ENCODE measurements at regions not wholly inside any gene's neighbourhood (a gene's known extent, or its start where the extent isn't known, plus 50 kb on each side); places are given as distances from the start of the nearest gene placed in this dataset.

- no peak for DNase-seq
- ChIA-PET CTCF (interaction anchor here (0.6 kb wide), 1 partner anchor 33 kb away, joined by 3 read pairs; no protein-coding TSS in a partner anchor), POLR2A (no interaction called here)
- Mint-ChIP-seq H3K36me3 (ENCODE audit: low read depth) (no peaks in the 10 kb centered on the region), H3K4me1 (no peaks in the 10 kb centered on the region), H3K27me3 (no peaks in the 10 kb centered on the region), H3K9me3 (peaks cover 2% of the 10 kb centered on the region), H3K27ac (no peak overlapping the region), H3K4me3 (no peak overlapping the region)
Measured at GRCh38 chr12:39010406-39010805, 105.0 kb upstream of the CPNE8 start.

- no peak overlapping the region for H3K27ac Mint-ChIP-seq
- no peak for DNase-seq
- H3K4me1 Mint-ChIP-seq = no peaks in the 10 kb centered on the region
- no peaks in the 10 kb centered on the region for H3K9me3 Mint-ChIP-seq
- H3K36me3 Mint-ChIP-seq (ENCODE audit: low read depth) = no peaks in the 10 kb centered on the region
- POLR2A ChIA-PET = no interaction called here
- H3K27me3 Mint-ChIP-seq = no peaks in the 10 kb centered on the region
- CTCF ChIA-PET = no interaction called here
- no peak overlapping the region for H3K4me3 Mint-ChIP-seq
Measured at GRCh38 chr12:39007619-39008018, 102.2 kb upstream of the CPNE8 start.

GRCh38 chr12:39006286-39006685 is 100.9 kb upstream of the CPNE8 start:
- no peaks in the 10 kb centered on the region for H3K9me3 Mint-ChIP-seq
- H3K27me3 Mint-ChIP-seq = no peaks in the 10 kb centered on the region
- no peaks in the 10 kb centered on the region for H3K36me3 Mint-ChIP-seq (ENCODE audit: low read depth)
- ChIA-PET CTCF (no interaction called here), POLR2A (no interaction called here)
- H3K4me1 Mint-ChIP-seq = no peaks in the 10 kb centered on the region
- no peak for DNase-seq
- no peak overlapping the region for H3K4me3 Mint-ChIP-seq
- no peak overlapping the region for H3K27ac Mint-ChIP-seq

GRCh38 chr12:39005671-39006070 is 100.3 kb upstream of the CPNE8 start:
- Mint-ChIP-seq H3K4me3 (no peak overlapping the region), H3K36me3 (ENCODE audit: low read depth) (no peaks in the 10 kb centered on the region), H3K27me3 (no peaks in the 10 kb centered on the region), H3K4me1 (no peaks in the 10 kb centered on the region), H3K9me3 (no peaks in the 10 kb centered on the region), H3K27ac (no peak overlapping the region)
- ChIA-PET POLR2A (no interaction called here), CTCF (no interaction called here)
- DNase-seq = no peak

GRCh38 chr12:39003541-39004155 is 98.3 kb upstream of the CPNE8 start:
- ChIA-PET CTCF (no interaction called here), POLR2A (no interaction called here)
- Mint-ChIP-seq H3K27me3 (no peaks in the 10 kb centered on the region), H3K36me3 (ENCODE audit: low read depth) (no peaks in the 10 kb centered on the region), H3K4me3 (no peak overlapping the region), H3K27ac (no peak overlapping the region), H3K9me3 (no peaks in the 10 kb centered on the region), H3K4me1 (no peaks in the 10 kb centered on the region)
- DNase-seq = no peak

- DNase-seq = no peak
- H3K9me3 Mint-ChIP-seq = no peaks in the 10 kb centered on the region
- no peaks in the 10 kb centered on the region for H3K36me3 Mint-ChIP-seq (ENCODE audit: low read depth)
- no peak overlapping the region for H3K27ac Mint-ChIP-seq
- H3K4me3 Mint-ChIP-seq = no peak overlapping the region
- H3K27me3 Mint-ChIP-seq = no peaks in the 10 kb centered on the region
- no peaks in the 10 kb centered on the region for H3K4me1 Mint-ChIP-seq
- CTCF ChIA-PET = no interaction called here
- POLR2A ChIA-PET = no interaction called here
Measured at GRCh38 chr12:39000370-39000769, 95.0 kb upstream of the CPNE8 start.

- ChIA-PET POLR2A (interaction anchor here (0.7 kb wide), 1 partner anchor 93 kb away, joined by 3 read pairs; the partner anchor contains the start of gene CPNE8), CTCF (no interaction called here)
- DNase-seq = no peak
- H3K27me3 Mint-ChIP-seq = no peaks in the 10 kb centered on the region
- H3K4me3 Mint-ChIP-seq = no peak overlapping the region
- H3K36me3 Mint-ChIP-seq (ENCODE audit: low read depth) = no peaks in the 10 kb centered on the region
- no peaks in the 10 kb centered on the region for H3K9me3 Mint-ChIP-seq
- H3K27ac Mint-ChIP-seq = no peak overlapping the region
- no peaks in the 10 kb centered on the region for H3K4me1 Mint-ChIP-seq
Measured at GRCh38 chr12:38998887-38999482, 93.6 kb upstream of the CPNE8 start.

- ChIA-PET POLR2A (no interaction called here), CTCF (no interaction called here)
- Mint-ChIP-seq H3K4me3 (no peak overlapping the region), H3K4me1 (no peaks in the 10 kb centered on the region), H3K27ac (no peak overlapping the region), H3K27me3 (no peaks in the 10 kb centered on the region), H3K36me3 (ENCODE audit: low read depth) (no peaks in the 10 kb centered on the region), H3K9me3 (peaks cover 3% of the 10 kb centered on the region)
- no peak for DNase-seq
Measured at GRCh38 chr12:38995249-38995648, 89.9 kb upstream of the CPNE8 start.

- peaks cover 16% of the 10 kb centered on the region for H3K9me3 Mint-ChIP-seq
- H3K27me3 Mint-ChIP-seq = no peaks in the 10 kb centered on the region
- H3K36me3 Mint-ChIP-seq (ENCODE audit: low read depth) = no peaks in the 10 kb centered on the region
- H3K27ac Mint-ChIP-seq = no peak overlapping the region
- H3K4me1 Mint-ChIP-seq = no peaks in the 10 kb centered on the region
- no peak overlapping the region for H3K4me3 Mint-ChIP-seq
- POLR2A ChIA-PET = no interaction called here
- DNase-seq = no peak
- CTCF ChIA-PET = no interaction called here
Measured at GRCh38 chr12:38985961-38986360, 80.6 kb upstream of the CPNE8 start.

- no peak for DNase-seq
- H3K27me3 Mint-ChIP-seq = no peaks in the 10 kb centered on the region
- H3K27ac Mint-ChIP-seq = no peak overlapping the region
- H3K4me3 Mint-ChIP-seq = no peak overlapping the region
- H3K4me1 Mint-ChIP-seq = no peaks in the 10 kb centered on the region
- peaks cover 16% of the 10 kb centered on the region for H3K9me3 Mint-ChIP-seq
- CTCF ChIA-PET = no interaction called here
- no peaks in the 10 kb centered on the region for H3K36me3 Mint-ChIP-seq (ENCODE audit: low read depth)
- POLR2A ChIA-PET = no interaction called here
Measured at GRCh38 chr12:38984388-38984787, 79.0 kb upstream of the CPNE8 start.

GRCh38 chr12:38983117-38983571 is 77.8 kb upstream of the CPNE8 start:
- no peak overlapping the region for H3K27ac Mint-ChIP-seq
- H3K27me3 Mint-ChIP-seq = no peaks in the 10 kb centered on the region
- H3K4me1 Mint-ChIP-seq = no peaks in the 10 kb centered on the region
- H3K4me3 Mint-ChIP-seq = no peak overlapping the region
- no peaks in the 10 kb centered on the region for H3K36me3 Mint-ChIP-seq (ENCODE audit: low read depth)
- ChIA-PET POLR2A (no interaction called here), CTCF (no interaction called here)
- DNase-seq = no peak
- peaks cover 12% of the 10 kb centered on the region for H3K9me3 Mint-ChIP-seq

- H3K27me3 Mint-ChIP-seq = no peaks in the 10 kb centered on the region
- POLR2A ChIA-PET = no interaction called here
Measured at GRCh38 chr12:38977132-38977531, 71.7 kb upstream of the CPNE8 start.

GRCh38 chr12:38969706-38970105 is 64.3 kb upstream of the CPNE8 start:
- H3K4me1 Mint-ChIP-seq = no peaks in the 10 kb centered on the region

More at GRCh38 chr12:38977132-38977531, 71.7 kb upstream of the CPNE8 start:
- no peaks in the 10 kb centered on the region for H3K36me3 Mint-ChIP-seq (ENCODE audit: low read depth)
- no peak overlapping the region for H3K4me3 Mint-ChIP-seq
- CTCF ChIA-PET = no interaction called here
- no peak for DNase-seq
- H3K4me1 Mint-ChIP-seq = no peaks in the 10 kb centered on the region
- no peak overlapping the region for H3K27ac Mint-ChIP-seq
- no peaks in the 10 kb centered on the region for H3K9me3 Mint-ChIP-seq

GRCh38 chr12:38961683-38962082 is 56.3 kb upstream of the CPNE8 start:
- no peaks in the 10 kb centered on the region for H3K9me3 Mint-ChIP-seq
- ChIA-PET POLR2A (no interaction called here), CTCF (no interaction called here)
- H3K4me1 Mint-ChIP-seq = no peaks in the 10 kb centered on the region
- no peaks in the 10 kb centered on the region for H3K36me3 Mint-ChIP-seq (ENCODE audit: low read depth)
- H3K27me3 Mint-ChIP-seq = no peaks in the 10 kb centered on the region
- no peak overlapping the region for H3K4me3 Mint-ChIP-seq
- DNase-seq = no peak
- H3K27ac Mint-ChIP-seq = no peak overlapping the region

More at GRCh38 chr12:38969706-38970105, 64.3 kb upstream of the CPNE8 start:
- Mint-ChIP-seq H3K9me3 (no peaks in the 10 kb centered on the region), H3K4me3 (no peak overlapping the region), H3K27ac (no peak overlapping the region), H3K27me3 (no peaks in the 10 kb centered on the region), H3K36me3 (ENCODE audit: low read depth) (no peaks in the 10 kb centered on the region)
- ChIA-PET POLR2A (no interaction called here), CTCF (no interaction called here)
- no peak for DNase-seq

Data from activated CD4-positive, alpha-beta T cell treated with anti-CD3 and anti-CD28 coated beads, Interleukin-2, amount 10 ng/mL, durations not matched to agents 7 days and 5 days (primary cell).